Lung (tissue), 11 donors: ENCODE measurements at regions not wholly inside any gene's neighbourhood (a gene's known extent, or its start where the extent isn't known, plus 50 kb on each side); places are given as distances from the start of the nearest gene placed in this dataset.

Experiments
- ATAC-seq: fragments of 200-7000 bp; cut with Tn5 transposase; one replicate; pipeline ENCODE4 v1.9.1; 2020; ENCODE audit warnings: moderate number of reproducible peaks; ENCODE audit not compliant: insufficient read depth, low FRiP score
- DNase-seq, 3 donors: peaks; one replicate each; pipeline ENCODE4 v3.0.0-alpha.2; 2013 to 2017
- H3K27ac ChIP-seq, 2 donors: one replicate each; pipeline ENCODE4 v1.5.1; 2013; ENCODE audit warnings: mild to moderate bottlenecking in 2 of 2, moderate library complexity in 2 of 2, control low read depth in 1 of 2, inconsistent platforms in 1 of 2, low read depth in 1 of 2, low read length in 1 of 2
- H3K27me3 ChIP-seq, 3 donors: one replicate each; pipeline ENCODE4 v1.5.1; 2013; ENCODE audit warnings: low read length in 2 of 3; ENCODE audit not compliant: control insufficient read depth in 3 of 3, insufficient read depth in 3 of 3
- H3K36me3 ChIP-seq, 4 donors: one replicate each; pipeline ENCODE4 v1.5.1; 2013; ENCODE audit warnings: low read length in 4 of 4, mild to moderate bottlenecking in 1 of 4, moderate library complexity in 1 of 4; ENCODE audit not compliant: control insufficient read depth in 4 of 4, insufficient read depth in 4 of 4
- H3K4me1 ChIP-seq, 5 donors: one replicate each; pipeline ENCODE4 v1.5.1; 2013; ENCODE audit warnings: low read length in 5 of 5, mild to moderate bottlenecking in 2 of 5, moderate library complexity in 1 of 5; ENCODE audit not compliant: control insufficient read depth in 5 of 5, insufficient read depth in 5 of 5
- H3K4me3 ChIP-seq: one replicate; pipeline ENCODE4 v1.5.1; 2013; ENCODE audit warnings: mild to moderate bottlenecking, control low read depth, moderate library complexity
- H3K9ac ChIP-seq, 2 donors: one replicate each; pipeline ENCODE4 v1.5.1; 2013; ENCODE audit warnings: low read length in 2 of 2, control low read depth in 1 of 2; ENCODE audit not compliant: insufficient read depth in 1 of 2
- H3K9me3 ChIP-seq, 4 donors: one replicate each; pipeline ENCODE4 v1.5.1; 2013; ENCODE audit warnings: low read length in 3 of 4, mild to moderate bottlenecking in 1 of 4, moderate library complexity in 1 of 4; ENCODE audit not compliant: control insufficient read depth in 4 of 4, insufficient read depth in 3 of 4
- CTCF ChIP-seq: IDR thresholded peaks from 2 replicates; pipeline ENCODE4 v1.5.1; 2012; ENCODE audit warnings: mild to moderate bottlenecking; ENCODE audit errors: control extremely low read depth, extremely low read depth
- whole genome bisulfite sequencing, 2 donors: extraction: QIAGEN DNeasy Blood & Tissue Kit; methylation state at CpG; one replicate each; pipeline ENCODE4 v1.1.7; 2013; 5-methylcytosine and 5-hydroxymethylcytosine counted together
- donor health status: control.
- donor health status: control.
- donor health status: Bipolar disorder and iron deficiency.
- donor health status: healthy.
- donor health status: DM: yes; HTN: yes; CAD: no.

GRCh38 chr11:71075116-71075720, 177.2 kb downstream of the SHANK2 start:
- H3K27ac ChIP-seq, result no peak overlapping the region
- no peak overlapping the region for H3K9ac ChIP-seq
- no peaks in the 10 kb centered on the region for H3K27me3 ChIP-seq
- no peak overlapping the region for H3K4me3 ChIP-seq
- WGBS, 2 donors, result 93 to 98% methylated on average over 14 of the region's 14 CpGs
- DNase-seq (no peak), ATAC-seq (no peak)
- peaks cover 0 to 4% (median 0%) of the 10 kb centered on the region in 4 donors for H3K9me3 ChIP-seq
- no peaks in the 10 kb centered on the region for H3K36me3 ChIP-seq
- TF ChIP-seq CTCF, result no peak
- no peaks in the 10 kb centered on the region for H3K4me1 ChIP-seq

- Histone ChIP-seq H3K4me3 (no peak overlapping the region), H3K4me1 (no peaks in the 10 kb centered on the region), H3K27ac (no peak overlapping the region), H3K27me3 (no peaks in the 10 kb centered on the region), H3K9me3 (peaks cover 0 to 4% (median 0%) of the 10 kb centered on the region in 4 donors), H3K36me3 (no peaks in the 10 kb centered on the region), H3K9ac (no peak overlapping the region)
- 85 to 89% methylated on average over 15 of the region's 15 CpGs for WGBS, 2 donors
- DNase-seq, result no peak
- ATAC-seq, result no peak
- no peak for TF ChIP-seq CTCF
These were observed 180.5 kb downstream of the SHANK2 start for GRCh38 chr11:71071736-71072509.

GRCh38 chr11:71070490-71071453, 181.6 kb downstream of the SHANK2 start:
- no peak overlapping the region for H3K4me3 ChIP-seq
- no peak overlapping the region for H3K9ac ChIP-seq
- H3K4me1 ChIP-seq, result no peaks in the 10 kb centered on the region
- H3K27me3 ChIP-seq, result no peaks in the 10 kb centered on the region
- no peaks in the 10 kb centered on the region for H3K36me3 ChIP-seq
- H3K9me3 ChIP-seq, result peaks cover 0 to 4% (median 0%) of the 10 kb centered on the region in 4 donors
- no peak overlapping the region for H3K27ac ChIP-seq
- 89 to 91% methylated on average over 12 of the region's 12 CpGs for WGBS, 2 donors
- no peak for TF ChIP-seq CTCF
- ATAC-seq, result no peak
- no peak for DNase-seq
